ENCODE measurements at regions not wholly inside any gene's neighbourhood (a gene's known extent, or its start where the extent isn't known, plus 50 kb on each side); places are given as distances from the start of the nearest gene placed in this dataset.
"Not testable (repeated sequence)": the region's sequence is repeated elsewhere in the genome, so short reads cannot be mapped to it uniquely, and the experiment has no call there.

- no peak for DNase-seq (ENCODE audit: low read depth)
- no peak overlapping the region for H3K4me3 ChIP-seq (ENCODE audit: low read depth, low read length)
These were observed 253.0 kb upstream of the NSMCE3 start for GRCh38 chr15:29522373-29523276.

GRCh38 chr15:29518442-29518841, 248.8 kb upstream of the NSMCE3 start:
- no peak for DNase-seq (ENCODE audit: low read depth)
- H3K4me3 ChIP-seq (ENCODE audit: low read depth, low read length), result no peak overlapping the region

- no peak for DNase-seq (ENCODE audit: low read depth)
- H3K4me3 ChIP-seq (ENCODE audit: low read depth, low read length), result no peak overlapping the region
These were observed 248.2 kb upstream of the NSMCE3 start for GRCh38 chr15:29517829-29518228.

GRCh38 chr15:29516929-29517328, 247.3 kb upstream of the NSMCE3 start:
- DNase-seq (ENCODE audit: low read depth), result no peak

GRCh38 chr15:29514926-29515325, 245.3 kb upstream of the NSMCE3 start:
- H3K4me3 ChIP-seq (ENCODE audit: low read depth, low read length), result no peak overlapping the region
- no peak for DNase-seq (ENCODE audit: low read depth)

More at GRCh38 chr15:29516929-29517328, 247.3 kb upstream of the NSMCE3 start:
- no peak overlapping the region for H3K4me3 ChIP-seq (ENCODE audit: low read depth, low read length)

- DNase-seq (ENCODE audit: low read depth), result no peak
- no peak overlapping the region for H3K4me3 ChIP-seq (ENCODE audit: low read depth, low read length)
These were observed 242.0 kb upstream of the NSMCE3 start for GRCh38 chr15:29511663-29512062.

GRCh38 chr15:29505535-29505934, 235.9 kb upstream of the NSMCE3 start:
- H3K4me3 ChIP-seq (ENCODE audit: low read depth, low read length); DNase-seq (ENCODE audit: low read depth): not testable (repeated sequence)

GRCh38 chr15:29490747-29491471, 221.3 kb upstream of the NSMCE3 start:
- H3K4me3 ChIP-seq (ENCODE audit: low read depth, low read length), result no peak overlapping the region
- DNase-seq (ENCODE audit: low read depth), result no peak

- DNase-seq (ENCODE audit: low read depth), result no peak
- H3K4me3 ChIP-seq (ENCODE audit: low read depth, low read length), result no peak overlapping the region
These were observed 211.3 kb upstream of the NSMCE3 start for GRCh38 chr15:29480949-29481348.

GRCh38 chr15:29480278-29480677, 210.7 kb upstream of the NSMCE3 start:
- no peak for DNase-seq (ENCODE audit: low read depth)
- no peak overlapping the region for H3K4me3 ChIP-seq (ENCODE audit: low read depth, low read length)

- no peak overlapping the region for H3K4me3 ChIP-seq (ENCODE audit: low read depth, low read length)
- no peak for DNase-seq (ENCODE audit: low read depth)
These were observed 207.6 kb upstream of the NSMCE3 start for GRCh38 chr15:29477256-29477655.

GRCh38 chr15:29476503-29477080, 207.0 kb upstream of the NSMCE3 start:
- no peak for DNase-seq (ENCODE audit: low read depth)

GRCh38 chr15:29475096-29475495, 205.5 kb upstream of the NSMCE3 start:
- no peak overlapping the region for H3K4me3 ChIP-seq (ENCODE audit: low read depth, low read length)
- no peak for DNase-seq (ENCODE audit: low read depth)

More at GRCh38 chr15:29476503-29477080, 207.0 kb upstream of the NSMCE3 start:
- H3K4me3 ChIP-seq (ENCODE audit: low read depth, low read length), result no peak overlapping the region

- no peak overlapping the region for H3K4me3 ChIP-seq (ENCODE audit: low read depth, low read length)
- DNase-seq (ENCODE audit: low read depth), result no peak
These were observed 204.0 kb upstream of the NSMCE3 start for GRCh38 chr15:29473621-29474105.

- H3K4me3 ChIP-seq (ENCODE audit: low read depth, low read length), result no peak overlapping the region
- DNase-seq (ENCODE audit: low read depth), result no peak
These were observed 203.4 kb upstream of the NSMCE3 start for GRCh38 chr15:29472901-29473445.

- DNase-seq (ENCODE audit: low read depth), result no peak
- H3K4me3 ChIP-seq (ENCODE audit: low read depth, low read length), result no peak overlapping the region
These were observed 202.1 kb upstream of the NSMCE3 start for GRCh38 chr15:29471757-29472156.

- no peak for DNase-seq (ENCODE audit: low read depth)
- H3K4me3 ChIP-seq (ENCODE audit: low read depth, low read length), result no peak overlapping the region
These were observed 201.7 kb upstream of the NSMCE3 start for GRCh38 chr15:29471306-29471705.

GRCh38 chr15:29470794-29471193, 201.2 kb upstream of the NSMCE3 start:
- H3K4me3 ChIP-seq (ENCODE audit: low read depth, low read length), result no peak overlapping the region
- DNase-seq (ENCODE audit: low read depth), result no peak

- no peak overlapping the region for H3K4me3 ChIP-seq (ENCODE audit: low read depth, low read length)
- DNase-seq (ENCODE audit: low read depth), result no peak
These were observed 200.7 kb upstream of the NSMCE3 start for GRCh38 chr15:29470311-29470710.

GRCh38 chr15:29468899-29469298, 199.3 kb upstream of the NSMCE3 start:
- no peak overlapping the region for H3K4me3 ChIP-seq (ENCODE audit: low read depth, low read length)
- no peak for DNase-seq (ENCODE audit: low read depth)

All from skeletal muscle cell (primary cell).